ENCODE measurements at regions not wholly inside any gene's neighbourhood (a gene's known extent, or its start where the extent isn't known, plus 50 kb on each side); places are given as distances from the start of the nearest gene placed in this dataset.

DNA sequence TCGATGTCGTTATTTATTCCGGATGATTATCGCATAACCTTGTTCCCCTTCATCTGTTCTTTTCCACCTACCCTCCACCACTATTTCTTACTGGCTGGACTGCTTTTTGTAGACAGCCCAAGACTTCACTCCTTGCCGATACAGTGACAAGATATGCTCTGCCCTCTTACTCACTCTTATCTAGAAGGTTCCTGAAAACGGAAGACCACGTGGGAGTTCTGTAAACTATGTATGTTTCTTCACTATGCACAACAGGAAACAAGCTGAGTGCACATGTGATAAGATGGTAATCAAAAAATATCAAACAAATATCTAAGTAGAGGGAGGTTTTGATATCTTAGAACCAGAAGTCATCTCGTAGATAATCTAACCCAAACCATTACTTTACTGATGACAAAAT is 122.9 kb upstream of the ARHGAP20 start:
- Histone ChIP-seq H3K4me2 (ENCODE audit: low read length) (no peak overlapping the region), H3K27me3 (ENCODE audit: insufficient read depth, low read length) (peaks cover 30% of the 10 kb centered on the region), H3K4me3 (replicated peaks in 1 of 2; ENCODE audit: low read depth in 1 of 2, low read length in 2 of 2) (no peak overlapping the region), H3K4me1 (ENCODE audit: control insufficient read depth in 1 of 2, insufficient read depth in 2 of 2, low read length in 2 of 2) (no peaks in the 10 kb centered on the region), H2AFZ (ENCODE audit: low read depth, low read length, poor library complexity, severe bottlenecking) (no peak overlapping the region), H3K79me2 (ENCODE audit: insufficient read depth, low read length) (no peaks in the 10 kb centered on the region), H3K9me2 (ENCODE audit: insufficient read depth) (no peaks in the 10 kb centered on the region), H4K20me1 (ENCODE audit: insufficient read depth) (no peaks in the 10 kb centered on the region), H3K9me3 (ENCODE audit: control insufficient read depth in 1 of 2, insufficient read depth in 1 of 2, low read depth in 1 of 2, low read length in 2 of 2) (no peaks in the 10 kb centered on the region), H3K27ac (ENCODE audit: low read depth, low read length) (no peak overlapping the region), H3K9ac (ENCODE audit: low read length) (no peak overlapping the region), H3K36me3 (ENCODE audit: control insufficient read depth in 1 of 2, insufficient read depth in 2 of 2, low read length in 2 of 2) (no peaks in the 10 kb centered on the region)
- ChIA-PET CTCF (no interaction called here), RAD21 (ENCODE audit: low non-redundant PET in 1 of 2, low total read pairs in 2 of 2, uncharacterized antibody in 2 of 2, unreplicated experiment in 2 of 2) (no interaction called here), POLR2A (no interaction called here)
- DNase-seq (ENCODE audit: low read depth, low spot score): no peak
- intact Hi-C loops (cut with micrococcal nuclease): no loop called here
- no peak for ATAC-seq
- TF ChIP-seq, protein P1, sequence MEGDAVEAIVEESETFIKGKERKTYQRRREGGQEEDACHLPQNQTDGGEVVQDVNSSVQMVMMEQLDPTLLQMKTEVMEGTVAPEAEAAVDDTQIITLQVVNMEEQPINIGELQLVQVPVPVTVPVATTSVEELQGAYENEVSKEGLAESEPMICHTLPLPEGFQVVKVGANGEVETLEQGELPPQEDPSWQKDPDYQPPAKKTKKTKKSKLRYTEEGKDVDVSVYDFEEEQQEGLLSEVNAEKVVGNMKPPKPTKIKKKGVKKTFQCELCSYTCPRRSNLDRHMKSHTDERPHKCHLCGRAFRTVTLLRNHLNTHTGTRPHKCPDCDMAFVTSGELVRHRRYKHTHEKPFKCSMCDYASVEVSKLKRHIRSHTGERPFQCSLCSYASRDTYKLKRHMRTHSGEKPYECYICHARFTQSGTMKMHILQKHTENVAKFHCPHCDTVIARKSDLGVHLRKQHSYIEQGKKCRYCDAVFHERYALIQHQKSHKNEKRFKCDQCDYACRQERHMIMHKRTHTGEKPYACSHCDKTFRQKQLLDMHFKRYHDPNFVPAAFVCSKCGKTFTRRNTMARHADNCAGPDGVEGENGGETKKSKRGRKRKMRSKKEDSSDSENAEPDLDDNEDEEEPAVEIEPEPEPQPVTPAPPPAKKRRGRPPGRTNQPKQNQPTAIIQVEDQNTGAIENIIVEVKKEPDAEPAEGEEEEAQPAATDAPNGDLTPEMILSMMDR (IDR thresholded peaks at IDR 0.05 in 2 of 3, conservative IDR thresholded peaks at IDR 0.05 in 1 of 3; ENCODE audit: borderline replicate concordance in 1 of 3, insufficient read depth in 1 of 3, low read depth in 2 of 3, low read length in 2 of 3): no peak
- TF ChIP-seq SRF (IDR thresholded peaks at IDR 0.05; ENCODE audit: low read depth): no peak
- TF ChIP-seq POLR2A (IDR thresholded peaks at IDR 0.05; ENCODE audit: borderline replicate concordance, extremely low read depth, insufficient read depth, insufficient read length): no peak
- TF ChIP-seq TCF7L2 (IDR thresholded peaks at IDR 0.05; ENCODE audit: borderline replicate concordance, extremely low read depth, insufficient read depth, insufficient read length): no peak
- no peak for TF ChIP-seq RAD21 (IDR thresholded peaks at IDR 0.05; ENCODE audit: low read depth)
- no peak for TF ChIP-seq CEBPB (IDR thresholded peaks at IDR 0.05; ENCODE audit: low read depth)
- no peak for TF ChIP-seq POLR2AphosphoS5 (IDR thresholded peaks at IDR 0.05; ENCODE audit: low read depth, low read length)
- TF ChIP-seq CBX3 (IDR thresholded peaks at IDR 0.05; ENCODE audit: low read depth): no peak
- no peak for TF ChIP-seq ELF1 (IDR thresholded peaks at IDR 0.05; ENCODE audit: borderline replicate concordance, low read depth)
- TF ChIP-seq, protein P2, sequence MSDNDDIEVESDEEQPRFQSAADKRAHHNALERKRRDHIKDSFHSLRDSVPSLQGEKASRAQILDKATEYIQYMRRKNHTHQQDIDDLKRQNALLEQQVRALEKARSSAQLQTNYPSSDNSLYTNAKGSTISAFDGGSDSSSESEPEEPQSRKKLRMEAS (IDR thresholded peaks at IDR 0.05): no peak
- no peak for TF ChIP-seq SP1 (IDR thresholded peaks at IDR 0.05; ENCODE audit: low read depth)
- no peak for TF ChIP-seq JUND (IDR thresholded peaks at IDR 0.05)
- no peak for TF ChIP-seq ZNF274 (IDR thresholded peaks at IDR 0.05; ENCODE audit: low read depth, low read length)
- no peak for TF ChIP-seq SIN3A (IDR thresholded peaks at IDR 0.05; ENCODE audit: low read depth)
- TF ChIP-seq, protein P3, sequence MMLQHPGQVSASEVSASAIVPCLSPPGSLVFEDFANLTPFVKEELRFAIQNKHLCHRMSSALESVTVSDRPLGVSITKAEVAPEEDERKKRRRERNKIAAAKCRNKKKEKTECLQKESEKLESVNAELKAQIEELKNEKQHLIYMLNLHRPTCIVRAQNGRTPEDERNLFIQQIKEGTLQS (IDR thresholded peaks at IDR 0.05): no peak
- no peak for TF ChIP-seq EGR1 (IDR thresholded peaks at IDR 0.05; ENCODE audit: low read depth)
- TF ChIP-seq, protein P4, sequence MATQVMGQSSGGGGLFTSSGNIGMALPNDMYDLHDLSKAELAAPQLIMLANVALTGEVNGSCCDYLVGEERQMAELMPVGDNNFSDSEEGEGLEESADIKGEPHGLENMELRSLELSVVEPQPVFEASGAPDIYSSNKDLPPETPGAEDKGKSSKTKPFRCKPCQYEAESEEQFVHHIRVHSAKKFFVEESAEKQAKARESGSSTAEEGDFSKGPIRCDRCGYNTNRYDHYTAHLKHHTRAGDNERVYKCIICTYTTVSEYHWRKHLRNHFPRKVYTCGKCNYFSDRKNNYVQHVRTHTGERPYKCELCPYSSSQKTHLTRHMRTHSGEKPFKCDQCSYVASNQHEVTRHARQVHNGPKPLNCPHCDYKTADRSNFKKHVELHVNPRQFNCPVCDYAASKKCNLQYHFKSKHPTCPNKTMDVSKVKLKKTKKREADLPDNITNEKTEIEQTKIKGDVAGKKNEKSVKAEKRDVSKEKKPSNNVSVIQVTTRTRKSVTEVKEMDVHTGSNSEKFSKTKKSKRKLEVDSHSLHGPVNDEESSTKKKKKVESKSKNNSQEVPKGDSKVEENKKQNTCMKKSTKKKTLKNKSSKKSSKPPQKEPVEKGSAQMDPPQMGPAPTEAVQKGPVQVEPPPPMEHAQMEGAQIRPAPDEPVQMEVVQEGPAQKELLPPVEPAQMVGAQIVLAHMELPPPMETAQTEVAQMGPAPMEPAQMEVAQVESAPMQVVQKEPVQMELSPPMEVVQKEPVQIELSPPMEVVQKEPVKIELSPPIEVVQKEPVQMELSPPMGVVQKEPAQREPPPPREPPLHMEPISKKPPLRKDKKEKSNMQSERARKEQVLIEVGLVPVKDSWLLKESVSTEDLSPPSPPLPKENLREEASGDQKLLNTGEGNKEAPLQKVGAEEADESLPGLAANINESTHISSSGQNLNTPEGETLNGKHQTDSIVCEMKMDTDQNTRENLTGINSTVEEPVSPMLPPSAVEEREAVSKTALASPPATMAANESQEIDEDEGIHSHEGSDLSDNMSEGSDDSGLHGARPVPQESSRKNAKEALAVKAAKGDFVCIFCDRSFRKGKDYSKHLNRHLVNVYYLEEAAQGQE (IDR thresholded peaks at IDR 0.05; ENCODE audit: low read depth): no peak
- no TSS peak for BruUV-seq (replicated peaks)
